ENCODE measurements at regions not wholly inside any gene's neighbourhood (a gene's known extent, or its start where the extent isn't known, plus 50 kb on each side); places are given as distances from the start of the nearest gene placed in this dataset.

DNA sequence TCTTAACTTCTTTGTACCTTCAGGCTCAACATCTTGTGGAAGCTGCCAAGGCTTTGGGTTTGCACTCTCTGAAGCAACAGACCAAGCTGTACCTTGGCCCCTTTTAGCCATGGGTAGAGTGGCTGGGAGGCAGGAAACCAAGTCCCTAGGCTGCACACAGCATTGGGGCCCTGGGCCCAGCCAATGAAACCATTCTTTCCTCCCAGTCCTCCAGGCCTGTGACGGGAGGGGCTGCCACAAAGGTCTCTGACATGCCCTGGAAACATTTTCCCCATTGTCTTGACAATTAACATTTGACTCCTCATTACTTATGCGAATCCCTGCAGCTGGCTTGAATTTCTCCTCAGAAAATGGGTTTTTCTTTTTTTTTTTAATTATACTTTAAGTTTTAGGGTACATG is 253.1 kb upstream of the GADL1 start:
- Histone ChIP-seq H2BK5ac (ENCODE audit: low read depth, low read length, poor library complexity, severe bottlenecking) (no peak overlapping the region), H3K79me1 (ENCODE audit: low read depth in 1 of 2, low read length in 2 of 2) (no peaks in the 10 kb centered on the region), H2BK120ac (ENCODE audit: low read depth, low read length) (no peak overlapping the region), H3K9me3 (ENCODE audit: control insufficient read depth, insufficient read depth, low read length) (peaks cover 6% of the 10 kb centered on the region), H3K4me2 (ENCODE audit: low read depth, low read length) (no peak overlapping the region), H3K9me1 (ENCODE audit: insufficient read depth, low read length) (no peaks in the 10 kb centered on the region), H2BK15ac (ENCODE audit: low read depth, low read length) (no peak overlapping the region), H2BK20ac (ENCODE audit: low read depth, low read length) (no peak overlapping the region), H4K91ac (ENCODE audit: insufficient read depth, low read depth, low read length) (no peak overlapping the region), H3K4me1 (ENCODE audit: control insufficient read depth, insufficient read depth, low read length) (no peaks in the 10 kb centered on the region), H3K27ac (ENCODE audit: insufficient read depth, low read length) (no peak overlapping the region), H3K4me3 (ENCODE audit: insufficient read depth, low read depth, low read length) (no peak overlapping the region), H4K8ac (ENCODE audit: low read depth in 2 of 2, low read length in 2 of 2) (no peak overlapping the region), H2AK5ac (ENCODE audit: low read depth, low read length) (no peak overlapping the region), H3K14ac (replicated peaks; ENCODE audit: low read depth, low read length) (no peak overlapping the region), H3K9ac (ENCODE audit: low read depth, low read length) (no peak overlapping the region), H3K27me3 (ENCODE audit: control insufficient read depth, insufficient read depth, low read length) (no peaks in the 10 kb centered on the region), H4K5ac (ENCODE audit: low read depth, low read length) (no peak overlapping the region), H2AK9ac (replicated peaks; ENCODE audit: low read depth, low read length, poor library complexity) (no peak overlapping the region), H3K18ac (ENCODE audit: low read depth, low read length) (no peak overlapping the region), H4K20me1 (ENCODE audit: insufficient read depth, low read length) (no peaks in the 10 kb centered on the region), H3K23ac (ENCODE audit: low read depth, low read length) (no peak overlapping the region), H3K36me3 (ENCODE audit: control insufficient read depth, insufficient read depth, low read length) (no peaks in the 10 kb centered on the region), H3K4ac (ENCODE audit: low read depth, low read length) (no peak overlapping the region), H2AFZ (replicated peaks; ENCODE audit: low read length, poor library complexity) (no peak overlapping the region), H3K56ac (ENCODE audit: extremely low read depth, insufficient read depth, low read length) (no peak overlapping the region)
- ChIA-PET CTCF (no interaction called here), POLR2A (ENCODE audit: unreplicated experiment) (no interaction called here)
- in situ Hi-C loops (cut with MboI; ENCODE audit: low sequenced_read_pairs) (loop anchor here (25.0 kb wide), 1 partner anchor 1110 kb away; no protein-coding TSS in a partner anchor), dilution Hi-C loops (cut with HindIII; ENCODE audit: low sequenced_read_pairs, unreplicated experiment) (no loop called here), intact Hi-C loops (cut with micrococcal nuclease) (no loop called here)
- no TSS peak for BruUV-seq (replicated peaks)
- DNase-seq = no peak
- no CpG with 5 or more reads among the region's 2 CpGs for WGBS, 2 experiments (ENCODE audit: extremely low coverage in 2 of 2, insufficient read length in 1 of 2)
- no peak for ATAC-seq (ENCODE audit: low read depth)
- TF ChIP-seq FOS (IDR thresholded peaks at IDR 0.05; ENCODE audit: low read depth, low read length) = no peak
- no peak for TF ChIP-seq BHLHE40 (IDR thresholded peaks at IDR 0.05; ENCODE audit: low read depth, low read length)

Measured in IMR-90 (cell line).